ENCODE measurements at regions not wholly inside any gene's neighbourhood (a gene's known extent, or its start where the extent isn't known, plus 50 kb on each side); places are given as distances from the start of the nearest gene placed in this dataset.

- TF ChIP-seq POLR2A (IDR thresholded peaks at IDR 0.05) (no peak), CTCF (IDR thresholded peaks at IDR 0.05) (no peak)
- Histone ChIP-seq H3K27ac (peak overlapping the region in 9 of 12 donors; percentile 0 to 54 (median 24)), H3K9me3 (no peaks in the 10 kb centered on the region), H3K36me3 (no peaks in the 10 kb centered on the region), H3K4me3 (peak overlapping the region in 1 of 12 donors; percentile 22), H3K27me3 (no peaks in the 10 kb centered on the region), H3K4me1 (peaks cover 6 to 54% (median 45%) of the 10 kb centered on the region in 12 donors)
- DNase-seq (no peak), ATAC-seq (no peak)
- WGBS, 4 donors: 54 to 62% (median 61%) methylated on average over 6 of the region's 6 CpGs
- intact Hi-C loops (cut with DNase I): loop anchor here in 3 of 10 donors (5.0 to 10.0 kb wide), 3 partner anchors 181 to 251 kb away; partner anchors contain the start of gene SOX4 (in 1 of the 3)
These were observed 252.0 kb downstream of the SOX4 start for GRCh38 chr6:21845439-21846140.

DNA sequence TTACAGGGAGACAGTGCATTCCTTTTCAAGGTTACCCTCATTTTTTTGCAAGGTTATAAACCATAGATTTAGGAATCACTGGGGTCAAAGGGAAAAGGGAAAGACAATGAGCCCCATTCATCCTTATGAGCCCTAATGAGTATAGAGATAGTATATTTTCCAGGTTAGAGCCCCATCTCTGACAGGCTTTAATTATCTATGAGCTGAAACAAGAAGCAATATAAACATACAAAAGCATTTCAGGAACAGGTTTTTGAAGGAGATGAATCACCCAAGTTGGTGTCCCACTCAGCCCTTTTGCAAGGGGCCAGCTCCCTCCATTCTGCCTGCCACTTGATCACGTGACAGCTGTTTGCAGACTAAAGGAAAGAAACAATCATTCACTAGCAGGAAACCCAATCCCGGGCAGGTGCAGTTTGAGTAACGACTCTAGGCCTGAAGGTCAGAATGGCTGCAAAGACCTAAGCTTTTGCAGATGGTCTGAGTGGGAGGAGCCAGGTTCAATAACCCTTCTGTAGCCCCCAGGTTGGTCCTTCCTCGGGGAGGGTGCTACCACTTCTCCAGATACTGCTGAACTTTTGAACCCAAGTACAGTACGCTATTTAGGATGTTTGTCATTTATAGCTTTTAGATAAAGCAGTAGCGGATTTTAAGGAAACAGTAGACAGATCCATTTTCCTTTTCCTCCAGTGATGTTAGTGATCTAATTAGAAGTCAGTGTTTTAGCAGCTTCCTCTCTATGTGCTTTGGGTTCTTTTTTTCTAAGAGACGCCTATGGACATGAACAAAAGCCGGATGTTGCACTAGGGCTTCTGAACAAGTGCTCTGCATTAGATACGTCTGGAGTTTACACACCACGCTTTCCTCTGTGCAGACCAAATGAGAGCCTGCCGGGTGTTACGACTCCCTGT lies 253.2 kb downstream of the SOX4 start:
- Histone ChIP-seq H3K9me3 (no peaks in the 10 kb centered on the region), H3K27ac (peak overlapping the region in 9 of 12 donors; percentile 4 to 44 (median 24))
- WGBS, 4 donors: 20 to 26% (median 24%) methylated on average over 12 of the region's 12 CpGs

DNA sequence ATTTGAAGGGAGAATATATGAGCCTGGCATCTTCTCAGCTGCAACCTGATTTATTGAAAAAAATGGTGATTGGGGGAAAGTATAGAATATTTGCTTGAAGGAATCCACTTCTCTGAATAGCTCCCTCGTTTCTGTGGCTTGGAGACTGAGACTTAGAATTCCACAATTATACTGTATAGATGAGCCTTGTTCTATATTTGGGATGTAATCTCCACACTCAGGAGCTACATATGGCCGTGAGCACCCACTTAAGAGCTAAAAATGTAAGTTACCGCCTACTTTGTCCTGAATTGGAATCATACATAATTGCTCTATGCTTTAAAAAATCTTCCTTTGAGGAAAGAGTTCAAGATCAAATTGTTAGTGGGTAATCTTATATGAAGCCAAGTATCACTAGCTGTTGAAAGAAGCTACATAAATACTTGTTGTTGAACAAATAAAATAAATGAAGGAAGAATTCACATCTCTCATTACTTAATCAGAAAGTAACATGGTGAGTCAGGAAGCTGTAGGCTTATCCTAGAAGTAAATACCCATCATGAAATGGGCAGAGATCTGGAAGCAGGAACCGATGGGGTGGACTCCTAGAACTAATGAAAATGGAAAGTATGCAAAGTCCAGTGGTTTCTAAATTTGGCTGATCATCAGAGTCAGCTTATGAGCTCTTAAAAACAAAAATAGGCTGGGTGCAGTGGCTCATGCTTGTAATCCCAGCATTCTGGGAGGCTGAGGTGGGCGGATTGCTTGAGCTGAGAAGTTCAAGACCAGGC lies 254.3 kb downstream of the SOX4 start:
- Histone ChIP-seq H3K4me3 (no peak overlapping the region), H3K36me3 (no peaks in the 10 kb centered on the region), H3K27ac (peak overlapping the region in 5 of 12 donors; percentile 24 to 42 (median 29)), H3K9me3 (no peaks in the 10 kb centered on the region), H3K4me1 (peaks cover 6 to 54% (median 45%) of the 10 kb centered on the region in 12 donors), H3K27me3 (no peaks in the 10 kb centered on the region)
- intact Hi-C loops (cut with DNase I): loop anchor here in 3 of 10 donors (5.0 to 10.0 kb wide), 3 partner anchors 183 to 253 kb away; partner anchors contain the start of gene SOX4 (in 1 of the 3)
- DNase-seq (no peak), ATAC-seq (no peak)
- TF ChIP-seq POLR2A (IDR thresholded peaks at IDR 0.05) (no peak), CTCF (IDR thresholded peaks at IDR 0.05) (no peak)
- WGBS, 4 donors: 38 to 47% (median 44%) methylated on average over 5 of the region's 5 CpGs

More for the DNA sequence above, 253.2 kb downstream of the SOX4 start:
- no peak for TF ChIP-seq POLR2A (IDR thresholded peaks at IDR 0.05)
- no peak for TF ChIP-seq CTCF (IDR thresholded peaks at IDR 0.05)
- peak in 3 of 4 donors; percentile 51 to 85 (median 66) for ATAC-seq
- intact Hi-C loops (cut with DNase I): loop anchor here in 3 of 10 donors (5.0 to 10.0 kb wide), 3 partner anchors 182 to 252 kb away; partner anchors contain the start of gene SOX4 (in 1 of the 3)
- H3K27me3 ChIP-seq: no peaks in the 10 kb centered on the region
- H3K4me3 ChIP-seq: no peak overlapping the region
- peaks cover 6 to 54% (median 45%) of the 10 kb centered on the region in 12 donors for H3K4me1 ChIP-seq
- peak in 2 of 5 donors; percentile 27 to 35 for DNase-seq
- H3K36me3 ChIP-seq: no peaks in the 10 kb centered on the region

Measured in heart left ventricle (tissue), 16 donors.